ENCODE measurements at regions not wholly inside any gene's neighbourhood (a gene's known extent, or its start where the extent isn't known, plus 50 kb on each side); places are given as distances from the start of the nearest gene placed in this dataset.

DNA sequence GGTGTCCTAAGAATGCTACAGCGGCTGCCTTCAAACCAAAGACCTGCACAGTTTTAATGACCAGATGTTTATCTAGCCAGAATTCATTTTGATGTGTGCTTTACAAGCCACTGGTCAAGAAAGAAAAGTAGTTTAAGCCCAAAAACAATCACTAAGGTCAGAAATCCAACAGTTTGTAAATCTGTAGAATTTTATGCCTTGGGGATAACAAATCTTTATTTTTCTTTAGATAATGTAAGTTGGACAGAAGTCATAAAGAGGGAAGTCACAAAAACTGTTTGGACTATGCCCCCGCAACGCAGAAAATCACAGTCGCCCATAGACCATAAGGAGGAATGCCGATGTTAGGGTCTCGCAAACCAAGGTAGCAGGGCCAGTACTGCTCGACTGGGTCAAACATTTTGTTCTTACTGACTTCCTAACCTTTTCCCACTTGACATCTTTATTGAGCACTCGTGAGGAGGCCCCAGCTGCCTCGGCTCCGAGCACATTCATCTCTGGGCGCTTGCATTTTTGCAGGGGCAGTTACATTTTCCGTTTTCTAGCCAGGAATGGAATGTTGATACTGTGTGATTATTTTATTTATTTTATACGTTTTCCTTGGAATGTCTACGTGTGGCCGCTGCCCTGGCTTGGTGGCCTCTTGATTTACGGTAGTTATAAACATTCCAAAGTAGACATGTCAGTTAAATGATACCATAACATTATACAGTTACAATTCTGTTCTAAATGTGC lies 56.7 kb upstream of the APCDD1L start:
- Mint-ChIP-seq H3K4me1 (ENCODE audit: unreplicated experiment) (peaks cover 18% of the 10 kb centered on the region), H3K9me3 (ENCODE audit: unreplicated experiment) (no peaks in the 10 kb centered on the region), H3K4me3 (ENCODE audit: unreplicated experiment) (no peak overlapping the region), H3K36me3 (ENCODE audit: low read depth, unreplicated experiment) (no peaks in the 10 kb centered on the region), H3K27me3 (ENCODE audit: unreplicated experiment) (no peaks in the 10 kb centered on the region), H3K27ac (ENCODE audit: unreplicated experiment) (no peak overlapping the region)
- TF ChIP-seq, protein P1, sequence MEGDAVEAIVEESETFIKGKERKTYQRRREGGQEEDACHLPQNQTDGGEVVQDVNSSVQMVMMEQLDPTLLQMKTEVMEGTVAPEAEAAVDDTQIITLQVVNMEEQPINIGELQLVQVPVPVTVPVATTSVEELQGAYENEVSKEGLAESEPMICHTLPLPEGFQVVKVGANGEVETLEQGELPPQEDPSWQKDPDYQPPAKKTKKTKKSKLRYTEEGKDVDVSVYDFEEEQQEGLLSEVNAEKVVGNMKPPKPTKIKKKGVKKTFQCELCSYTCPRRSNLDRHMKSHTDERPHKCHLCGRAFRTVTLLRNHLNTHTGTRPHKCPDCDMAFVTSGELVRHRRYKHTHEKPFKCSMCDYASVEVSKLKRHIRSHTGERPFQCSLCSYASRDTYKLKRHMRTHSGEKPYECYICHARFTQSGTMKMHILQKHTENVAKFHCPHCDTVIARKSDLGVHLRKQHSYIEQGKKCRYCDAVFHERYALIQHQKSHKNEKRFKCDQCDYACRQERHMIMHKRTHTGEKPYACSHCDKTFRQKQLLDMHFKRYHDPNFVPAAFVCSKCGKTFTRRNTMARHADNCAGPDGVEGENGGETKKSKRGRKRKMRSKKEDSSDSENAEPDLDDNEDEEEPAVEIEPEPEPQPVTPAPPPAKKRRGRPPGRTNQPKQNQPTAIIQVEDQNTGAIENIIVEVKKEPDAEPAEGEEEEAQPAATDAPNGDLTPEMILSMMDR (IDR thresholded peaks at IDR 0.05; ENCODE audit: unreplicated experiment) = no peak
- no peak for DNase-seq (ENCODE audit: low spot score)

DNA sequence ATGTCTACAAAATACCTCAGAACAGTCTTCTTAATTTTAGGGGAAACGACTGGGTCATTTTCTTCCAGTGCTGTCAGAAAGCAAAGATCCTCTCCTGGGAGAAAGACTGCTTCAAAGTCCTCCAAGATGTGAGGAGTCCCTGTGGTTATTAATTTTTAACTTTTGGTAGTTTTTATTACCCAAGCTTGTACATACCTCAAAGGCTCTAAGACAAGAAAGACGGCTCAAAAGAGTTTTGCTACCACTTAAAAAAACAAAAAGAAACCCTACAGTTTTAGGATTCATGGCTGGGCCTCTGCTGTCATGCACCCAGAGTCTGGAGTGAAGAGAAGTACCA lies 56.1 kb upstream of the APCDD1L start:
- no peaks in the 10 kb centered on the region for H3K27me3 Mint-ChIP-seq (ENCODE audit: unreplicated experiment)
- TF ChIP-seq, protein P1 (IDR thresholded peaks at IDR 0.05; ENCODE audit: unreplicated experiment) = no peak
- DNase-seq (ENCODE audit: low spot score) = no peak
- no peak overlapping the region for H3K27ac Mint-ChIP-seq (ENCODE audit: unreplicated experiment)
- H3K4me1 Mint-ChIP-seq (ENCODE audit: unreplicated experiment) = peaks cover 24% of the 10 kb centered on the region
- H3K9me3 Mint-ChIP-seq (ENCODE audit: unreplicated experiment) = no peaks in the 10 kb centered on the region
- no peak overlapping the region for H3K4me3 Mint-ChIP-seq (ENCODE audit: unreplicated experiment)
- H3K36me3 Mint-ChIP-seq (ENCODE audit: low read depth, unreplicated experiment) = no peaks in the 10 kb centered on the region

DNA sequence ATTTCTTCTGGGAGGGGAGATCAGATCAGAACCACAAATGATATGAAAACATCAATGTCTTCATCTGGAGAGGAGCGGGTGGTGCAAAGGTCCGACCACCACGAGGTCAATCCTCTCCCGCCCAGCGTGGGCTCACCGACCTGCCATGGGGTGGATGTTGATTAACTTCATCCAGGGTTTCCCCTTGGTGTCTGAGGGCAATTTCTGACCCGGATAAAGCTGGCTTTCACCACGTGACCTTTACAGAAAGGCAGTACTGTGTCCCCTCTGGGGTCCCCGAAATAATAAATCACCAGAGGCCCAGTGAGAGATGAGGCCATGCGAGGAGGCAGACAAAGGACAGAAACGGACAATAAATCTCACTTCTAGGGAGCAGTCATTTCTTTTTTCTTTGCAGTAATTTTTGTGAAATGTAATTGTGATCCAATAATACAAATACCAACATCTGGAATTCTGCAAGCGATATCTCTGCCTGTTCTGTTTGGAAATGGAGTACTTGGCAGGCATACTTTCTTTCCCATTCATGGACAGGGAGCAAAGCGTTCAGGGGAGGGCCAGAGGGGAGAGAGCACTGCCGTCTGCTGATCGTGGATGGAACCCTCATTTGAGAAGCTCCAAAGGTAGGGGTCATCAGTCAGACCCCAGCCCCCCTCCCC lies 55.1 kb upstream of the APCDD1L start:
- no peak for DNase-seq (ENCODE audit: low spot score)
- no peak overlapping the region for H3K27ac Mint-ChIP-seq (ENCODE audit: unreplicated experiment)
- TF ChIP-seq, protein P1 (IDR thresholded peaks at IDR 0.05; ENCODE audit: unreplicated experiment) = no peak
- H3K27me3 Mint-ChIP-seq (ENCODE audit: unreplicated experiment) = no peaks in the 10 kb centered on the region
- H3K4me3 Mint-ChIP-seq (ENCODE audit: unreplicated experiment) = no peak overlapping the region
- H3K4me1 Mint-ChIP-seq (ENCODE audit: unreplicated experiment) = peaks cover 27% of the 10 kb centered on the region
- no peaks in the 10 kb centered on the region for H3K36me3 Mint-ChIP-seq (ENCODE audit: low read depth, unreplicated experiment)
- H3K9me3 Mint-ChIP-seq (ENCODE audit: unreplicated experiment) = no peaks in the 10 kb centered on the region

DNA sequence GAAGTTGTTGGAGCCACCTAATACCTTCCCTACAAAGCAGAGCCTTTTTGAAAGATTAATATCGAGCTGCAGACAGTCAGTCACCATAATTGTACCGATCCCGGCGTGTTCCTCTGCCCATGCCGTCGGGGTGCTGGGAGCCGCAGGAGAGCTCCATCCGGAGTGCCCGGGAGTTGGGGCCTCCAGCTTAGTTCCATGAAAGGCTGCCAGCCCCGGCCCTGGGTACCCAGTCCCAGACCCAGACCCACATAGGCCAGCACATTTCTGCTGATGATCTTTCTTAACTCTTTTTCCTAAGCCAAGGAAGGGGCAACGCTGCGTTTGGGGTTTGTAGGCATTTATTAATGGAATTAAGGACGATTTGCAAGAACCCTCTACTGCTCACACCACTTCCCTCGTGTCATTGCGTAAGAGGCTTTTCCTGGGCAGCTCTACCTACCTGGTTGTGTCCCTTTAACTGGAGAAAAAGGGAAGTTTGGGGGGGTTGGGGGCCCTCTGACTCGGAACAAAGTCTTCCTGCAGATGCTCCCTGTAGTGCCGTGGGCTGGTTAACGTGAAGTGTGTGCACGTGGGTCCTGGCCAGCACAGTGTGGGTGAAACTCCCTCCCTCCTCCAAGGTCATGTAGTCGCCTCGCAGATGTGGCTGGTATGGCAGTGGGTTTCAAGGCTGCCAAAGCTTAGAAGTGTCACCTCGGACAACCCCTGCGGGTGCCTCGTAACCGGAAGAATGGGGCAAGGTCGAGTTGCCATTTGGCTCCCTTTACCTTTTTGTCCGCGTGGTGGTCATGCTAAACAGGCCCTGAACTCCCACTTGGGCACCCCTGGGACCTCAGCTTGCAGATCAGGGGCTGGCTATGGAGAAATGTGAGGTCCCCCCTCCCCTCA lies 54.3 kb upstream of the APCDD1L start:
- Mint-ChIP-seq H3K27me3 (ENCODE audit: unreplicated experiment) (no peaks in the 10 kb centered on the region), H3K9me3 (ENCODE audit: unreplicated experiment) (no peaks in the 10 kb centered on the region), H3K27ac (ENCODE audit: unreplicated experiment) (no peak overlapping the region), H3K4me1 (ENCODE audit: unreplicated experiment) (peaks cover 22% of the 10 kb centered on the region), H3K4me3 (ENCODE audit: unreplicated experiment) (no peak overlapping the region), H3K36me3 (ENCODE audit: low read depth, unreplicated experiment) (no peaks in the 10 kb centered on the region)
- TF ChIP-seq, protein P1 (IDR thresholded peaks at IDR 0.05; ENCODE audit: unreplicated experiment) = no peak
- no peak for DNase-seq (ENCODE audit: low spot score)
